Nephron (organoid): ENCODE measurements at regions not wholly inside any gene's neighbourhood (a gene's known extent, or its start where the extent isn't known, plus 50 kb on each side); places are given as distances from the start of the nearest gene placed in this dataset.

Source experiments
- H3K27ac Mint-ChIP-seq, 3 experiments: 2 replicates each; pipeline ENCODE4 v1.8.0; 2020; ENCODE audit warnings: mixed read lengths in 3 of 3, mild to moderate bottlenecking in 2 of 3, moderate library complexity in 1 of 3
- H3K27me3 Mint-ChIP-seq: 2 replicates; pipeline ENCODE4 v1.8.0; 2021; ENCODE audit warnings: low read depth, mild to moderate bottlenecking, moderate library complexity, mixed read lengths
- H3K36me3 Mint-ChIP-seq: 2 replicates; pipeline ENCODE4 v1.8.0; 2020; ENCODE audit warnings: low read depth, mixed read lengths
- H3K4me1 Mint-ChIP-seq: 2 replicates; pipeline ENCODE4 v1.8.0; 2020; ENCODE audit warnings: mixed read lengths
- H3K4me3 Mint-ChIP-seq, 3 experiments: 2 replicates each; pipeline ENCODE4 v1.8.0; 2020; ENCODE audit warnings: mild to moderate bottlenecking in 3 of 3, mixed read lengths in 3 of 3, moderate library complexity in 2 of 3
- H3K9me3 Mint-ChIP-seq: 2 replicates; pipeline ENCODE4 v1.8.0; 2020; ENCODE audit warnings: mixed read lengths
- TF ChIP-seq, protein P1 (sequence below), 3 experiments: fragments of 200-600 bp; sonication (generic); IDR thresholded peaks; one replicate each; pipeline ENCODE4 v1.5.0; 2021; ENCODE audit warnings: antibody characterized with exemption in 3 of 3; ENCODE audit not compliant: unreplicated experiment in 3 of 3

DNA sequence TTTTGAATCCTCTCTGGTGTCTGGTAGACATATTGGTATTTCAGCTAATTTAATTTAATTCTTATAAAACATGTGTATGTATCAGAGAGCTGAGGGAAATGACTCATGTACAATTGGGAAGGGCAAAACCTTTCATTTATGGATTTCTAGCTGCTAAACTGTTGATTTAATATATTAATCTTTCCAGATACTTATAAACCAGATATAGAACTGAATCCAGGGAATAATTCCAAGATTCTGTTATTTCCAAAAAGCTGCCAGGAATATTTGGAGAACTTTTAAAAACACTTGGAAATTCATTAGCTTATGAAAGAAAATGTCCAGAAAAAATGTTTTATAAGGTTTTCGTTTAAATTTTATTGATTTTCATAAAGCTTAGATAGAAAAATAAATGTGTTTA, 295.5 kb downstream of the YTHDC2 start:
- Mint-ChIP-seq H3K4me1 (peaks cover 51% of the 10 kb centered on the region), H3K4me3 (no peak overlapping the region), H3K27me3 (no peaks in the 10 kb centered on the region), H3K27ac (peak overlapping the region in 2 of 3 experiments; percentile 38 to 90), H3K9me3 (no peaks in the 10 kb centered on the region), H3K36me3 (no peaks in the 10 kb centered on the region)
- TF ChIP-seq, protein P1, sequence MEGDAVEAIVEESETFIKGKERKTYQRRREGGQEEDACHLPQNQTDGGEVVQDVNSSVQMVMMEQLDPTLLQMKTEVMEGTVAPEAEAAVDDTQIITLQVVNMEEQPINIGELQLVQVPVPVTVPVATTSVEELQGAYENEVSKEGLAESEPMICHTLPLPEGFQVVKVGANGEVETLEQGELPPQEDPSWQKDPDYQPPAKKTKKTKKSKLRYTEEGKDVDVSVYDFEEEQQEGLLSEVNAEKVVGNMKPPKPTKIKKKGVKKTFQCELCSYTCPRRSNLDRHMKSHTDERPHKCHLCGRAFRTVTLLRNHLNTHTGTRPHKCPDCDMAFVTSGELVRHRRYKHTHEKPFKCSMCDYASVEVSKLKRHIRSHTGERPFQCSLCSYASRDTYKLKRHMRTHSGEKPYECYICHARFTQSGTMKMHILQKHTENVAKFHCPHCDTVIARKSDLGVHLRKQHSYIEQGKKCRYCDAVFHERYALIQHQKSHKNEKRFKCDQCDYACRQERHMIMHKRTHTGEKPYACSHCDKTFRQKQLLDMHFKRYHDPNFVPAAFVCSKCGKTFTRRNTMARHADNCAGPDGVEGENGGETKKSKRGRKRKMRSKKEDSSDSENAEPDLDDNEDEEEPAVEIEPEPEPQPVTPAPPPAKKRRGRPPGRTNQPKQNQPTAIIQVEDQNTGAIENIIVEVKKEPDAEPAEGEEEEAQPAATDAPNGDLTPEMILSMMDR (IDR thresholded peaks at IDR 0.05; ENCODE audit: unreplicated experiment in 3 of 3) = no peak

DNA sequence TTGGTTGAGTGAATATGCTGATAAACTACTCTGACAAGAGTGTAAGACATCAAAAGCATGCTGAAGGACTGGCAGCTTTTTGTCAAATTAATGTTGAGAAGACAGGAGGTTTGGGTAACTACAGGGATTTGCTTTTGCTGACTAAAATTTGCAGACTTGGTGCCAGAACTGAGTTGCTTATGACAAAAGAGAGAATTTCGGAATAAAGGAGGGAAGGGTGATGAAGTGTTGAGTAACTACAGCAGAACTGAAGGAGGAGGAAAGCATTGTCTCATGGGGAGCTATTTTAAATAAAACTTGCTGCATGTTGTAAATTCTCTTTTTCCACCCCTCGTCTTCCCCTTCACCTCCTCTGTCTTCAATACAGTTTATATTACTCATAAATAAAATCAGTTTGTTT, 296.1 kb downstream of the YTHDC2 start:
- Mint-ChIP-seq H3K27ac (peak overlapping the region; percentile 16 to 90 (median 27)), H3K4me1 (peaks cover 51% of the 10 kb centered on the region)

DNA sequence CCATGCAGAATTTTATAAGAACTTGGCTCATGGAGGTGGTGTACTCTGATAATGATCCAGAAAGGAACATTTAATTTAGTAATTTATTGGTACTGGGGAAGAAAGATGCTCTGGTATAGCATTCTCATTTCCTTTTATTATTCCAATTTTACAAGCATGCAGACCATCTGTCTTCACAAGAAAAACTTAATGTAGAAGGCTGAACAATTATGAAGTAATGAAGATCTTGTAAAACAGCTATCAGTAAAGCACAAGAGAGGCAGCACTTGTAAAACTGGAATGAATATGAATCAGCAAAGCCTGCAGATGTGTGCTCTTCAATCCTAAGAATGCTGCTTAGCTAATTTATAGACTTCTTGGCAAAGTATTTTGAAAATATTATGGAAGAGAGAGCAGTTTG, 300.0 kb downstream of the YTHDC2 start:
- H3K27me3 Mint-ChIP-seq = no peaks in the 10 kb centered on the region
- H3K4me1 Mint-ChIP-seq = peaks cover 37% of the 10 kb centered on the region
- no peaks in the 10 kb centered on the region for H3K9me3 Mint-ChIP-seq
- TF ChIP-seq, protein P1 (IDR thresholded peaks at IDR 0.05; ENCODE audit: unreplicated experiment in 3 of 3) = no peak
- peak overlapping the region in 2 of 3 experiments; percentile 15 to 62 for H3K27ac Mint-ChIP-seq
- no peak overlapping the region for H3K4me3 Mint-ChIP-seq
- no peaks in the 10 kb centered on the region for H3K36me3 Mint-ChIP-seq

More for the DNA sequence above, 296.1 kb downstream of the YTHDC2 start:
- TF ChIP-seq, protein P1 (IDR thresholded peaks at IDR 0.05; ENCODE audit: unreplicated experiment in 3 of 3) = no peak
- Mint-ChIP-seq H3K9me3 (no peaks in the 10 kb centered on the region), H3K27me3 (no peaks in the 10 kb centered on the region), H3K36me3 (no peaks in the 10 kb centered on the region), H3K4me3 (no peak overlapping the region)

DNA sequence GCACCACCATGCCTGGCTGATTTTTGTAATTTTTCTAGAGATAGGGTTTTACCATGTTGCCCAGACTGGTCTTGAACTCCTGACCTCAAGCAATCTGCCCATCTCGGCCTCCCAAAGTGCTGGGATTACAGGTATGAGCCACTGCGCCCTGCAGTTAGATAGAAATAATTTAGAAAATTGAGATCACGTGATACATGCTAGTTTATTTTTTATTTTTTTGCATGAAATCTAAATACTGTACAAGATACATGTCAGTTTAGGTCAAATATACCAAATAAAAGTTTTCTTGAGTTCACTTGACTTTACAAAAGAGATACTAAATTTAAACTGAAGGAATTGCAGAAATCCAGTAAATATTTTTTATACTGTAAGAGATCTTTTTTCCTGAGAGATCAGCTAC, 304.2 kb downstream of the YTHDC2 start:
- H3K27me3 Mint-ChIP-seq = no peaks in the 10 kb centered on the region
- no peak overlapping the region for H3K27ac Mint-ChIP-seq
- TF ChIP-seq, protein P1 (IDR thresholded peaks at IDR 0.05; ENCODE audit: unreplicated experiment in 3 of 3) = no peak
- H3K4me1 Mint-ChIP-seq = peaks cover 19% of the 10 kb centered on the region
- H3K36me3 Mint-ChIP-seq = no peaks in the 10 kb centered on the region
- H3K9me3 Mint-ChIP-seq = peaks cover 3% of the 10 kb centered on the region
- H3K4me3 Mint-ChIP-seq = no peak overlapping the region

DNA sequence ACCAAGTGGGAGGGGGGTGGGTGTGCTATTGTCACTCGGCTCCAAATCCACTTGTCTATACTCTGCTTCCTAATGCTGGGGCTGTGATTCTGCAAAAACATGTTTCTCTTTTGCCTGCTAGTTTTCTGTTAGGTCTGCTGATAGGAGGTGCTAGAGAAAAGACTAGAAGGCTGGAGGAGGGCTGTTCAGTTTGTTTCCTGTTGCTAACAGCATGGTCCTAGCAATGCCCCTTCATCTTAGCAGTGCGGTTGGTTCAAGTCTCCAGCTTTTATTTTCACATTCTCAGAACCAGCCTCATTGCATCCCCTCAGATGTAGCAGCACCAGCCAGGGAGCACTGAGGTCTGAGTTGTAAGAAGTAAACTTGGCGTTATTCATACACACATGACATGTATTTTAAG, 310.2 kb downstream of the YTHDC2 start:
- Mint-ChIP-seq H3K27ac (no peak overlapping the region), H3K27me3 (no peaks in the 10 kb centered on the region), H3K4me3 (no peak overlapping the region), H3K36me3 (no peaks in the 10 kb centered on the region), H3K4me1 (no peaks in the 10 kb centered on the region), H3K9me3 (peaks cover 3% of the 10 kb centered on the region)
- TF ChIP-seq, protein P1 (IDR thresholded peaks at IDR 0.05; ENCODE audit: unreplicated experiment in 3 of 3) = no peak

DNA sequence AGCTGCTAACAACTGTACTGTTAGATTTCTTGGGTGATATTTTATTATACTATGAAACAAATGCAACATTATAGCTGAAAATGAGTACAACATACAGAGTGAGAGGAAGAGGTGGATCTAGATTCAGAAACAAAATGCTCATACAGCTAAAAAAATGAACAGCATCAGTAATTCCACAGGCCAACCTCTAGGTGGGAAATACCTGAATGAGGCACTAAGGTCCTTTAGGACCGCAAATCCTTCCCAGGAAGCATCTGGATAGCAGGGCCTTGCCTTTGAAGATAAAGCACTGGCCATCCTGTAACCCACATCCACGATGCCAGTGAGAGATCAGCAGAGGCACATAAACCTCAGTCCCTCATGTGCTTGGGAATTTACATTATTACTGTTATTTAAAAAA, 310.8 kb downstream of the YTHDC2 start:
- Mint-ChIP-seq H3K27ac (no peak overlapping the region), H3K9me3 (no peaks in the 10 kb centered on the region), H3K36me3 (no peaks in the 10 kb centered on the region), H3K4me1 (no peaks in the 10 kb centered on the region), H3K27me3 (no peaks in the 10 kb centered on the region), H3K4me3 (no peak overlapping the region)
- TF ChIP-seq, protein P1 (IDR thresholded peaks at IDR 0.05; ENCODE audit: unreplicated experiment in 3 of 3) = no peak
